Lung (tissue), 11 donors: ENCODE measurements at regions not wholly inside any gene's neighbourhood (a gene's known extent, or its start where the extent isn't known, plus 50 kb on each side); places are given as distances from the start of the nearest gene placed in this dataset.

Source experiments
- ATAC-seq: fragments of 200-7000 bp; cut with Tn5 transposase; one replicate; pipeline ENCODE4 v1.9.1; 2020; ENCODE audit warnings: moderate number of reproducible peaks; ENCODE audit not compliant: insufficient read depth, low FRiP score
- DNase-seq, 3 donors: peaks; one replicate each; pipeline ENCODE4 v3.0.0-alpha.2; 2013 to 2017
- H3K27ac ChIP-seq, 2 donors: one replicate each; pipeline ENCODE4 v1.5.1; 2013; ENCODE audit warnings: mild to moderate bottlenecking in 2 of 2, moderate library complexity in 2 of 2, control low read depth in 1 of 2, inconsistent platforms in 1 of 2, low read depth in 1 of 2, low read length in 1 of 2
- H3K27me3 ChIP-seq, 3 donors: one replicate each; pipeline ENCODE4 v1.5.1; 2013; ENCODE audit warnings: low read length in 2 of 3; ENCODE audit not compliant: control insufficient read depth in 3 of 3, insufficient read depth in 3 of 3
- H3K36me3 ChIP-seq, 4 donors: one replicate each; pipeline ENCODE4 v1.5.1; 2013; ENCODE audit warnings: low read length in 4 of 4, mild to moderate bottlenecking in 1 of 4, moderate library complexity in 1 of 4; ENCODE audit not compliant: control insufficient read depth in 4 of 4, insufficient read depth in 4 of 4
- H3K4me1 ChIP-seq, 5 donors: one replicate each; pipeline ENCODE4 v1.5.1; 2013; ENCODE audit warnings: low read length in 5 of 5, mild to moderate bottlenecking in 2 of 5, moderate library complexity in 1 of 5; ENCODE audit not compliant: control insufficient read depth in 5 of 5, insufficient read depth in 5 of 5
- H3K4me3 ChIP-seq: one replicate; pipeline ENCODE4 v1.5.1; 2013; ENCODE audit warnings: mild to moderate bottlenecking, control low read depth, moderate library complexity
- H3K9ac ChIP-seq, 2 donors: one replicate each; pipeline ENCODE4 v1.5.1; 2013; ENCODE audit warnings: low read length in 2 of 2, control low read depth in 1 of 2; ENCODE audit not compliant: insufficient read depth in 1 of 2
- H3K9me3 ChIP-seq, 4 donors: one replicate each; pipeline ENCODE4 v1.5.1; 2013; ENCODE audit warnings: low read length in 3 of 4, mild to moderate bottlenecking in 1 of 4, moderate library complexity in 1 of 4; ENCODE audit not compliant: control insufficient read depth in 4 of 4, insufficient read depth in 3 of 4
- CTCF ChIP-seq: IDR thresholded peaks from 2 replicates; pipeline ENCODE4 v1.5.1; 2012; ENCODE audit warnings: mild to moderate bottlenecking; ENCODE audit errors: control extremely low read depth, extremely low read depth
- WGBS, 2 donors: extraction: QIAGEN DNeasy Blood & Tissue Kit; methylation state at CpG; one replicate each; pipeline ENCODE4 v1.1.7; 2013; 5-methylcytosine and 5-hydroxymethylcytosine counted together
- donor health status: control.
- donor health status: control.
- donor health status: Bipolar disorder and iron deficiency.
- donor health status: healthy.
- donor health status: DM: yes; HTN: yes; CAD: no.

- no peaks in the 10 kb centered on the region for H3K36me3 ChIP-seq
- DNase-seq (no peak), ATAC-seq (no peak)
- no peaks in the 10 kb centered on the region for H3K9me3 ChIP-seq
- H3K9ac ChIP-seq, result no peak overlapping the region
- no peaks in the 10 kb centered on the region for H3K27me3 ChIP-seq
- 91 to 96% methylated on average over 10 of the region's 10 CpGs for WGBS, 2 donors
- no peak overlapping the region for H3K4me3 ChIP-seq
- H3K4me1 ChIP-seq, result peaks cover 0 to 24% (median 3%) of the 10 kb centered on the region in 5 donors
- TF ChIP-seq CTCF, result no peak
- no peak overlapping the region for H3K27ac ChIP-seq
These were observed 260.8 kb downstream of the UACA start for GRCh38 chr15:70502529-70502928.

GRCh38 chr15:70501849-70502248, 261.5 kb downstream of the UACA start:
- WGBS, 2 donors, result 90 to 91% methylated on average over 4 of the region's 4 CpGs
- no peak overlapping the region for H3K4me3 ChIP-seq
- no peak overlapping the region for H3K9ac ChIP-seq
- no peak for TF ChIP-seq CTCF
- H3K4me1 ChIP-seq, result peaks cover 0 to 22% (median 3%) of the 10 kb centered on the region in 5 donors
- H3K36me3 ChIP-seq, result no peaks in the 10 kb centered on the region
- no peaks in the 10 kb centered on the region for H3K27me3 ChIP-seq
- no peak for ATAC-seq
- H3K27ac ChIP-seq, result no peak overlapping the region
- H3K9me3 ChIP-seq, result no peaks in the 10 kb centered on the region
- no peak for DNase-seq

- Histone ChIP-seq H3K4me1 (peaks cover 0 to 17% (median 3%) of the 10 kb centered on the region in 5 donors), H3K27me3 (no peaks in the 10 kb centered on the region), H3K9ac (no peak overlapping the region), H3K4me3 (no peak overlapping the region), H3K36me3 (no peaks in the 10 kb centered on the region), H3K9me3 (no peaks in the 10 kb centered on the region), H3K27ac (no peak overlapping the region)
- no peak for ATAC-seq
- DNase-seq, result no peak
- TF ChIP-seq CTCF, result no peak
- whole genome bisulfite sequencing, 2 donors, result 84 to 91% methylated on average over 8 of the region's 8 CpGs
These were observed 262.1 kb downstream of the UACA start for GRCh38 chr15:70501121-70501727.

- ATAC-seq (no peak), DNase-seq (no peak)
- no peak overlapping the region for H3K4me3 ChIP-seq
- H3K36me3 ChIP-seq, result no peaks in the 10 kb centered on the region
- H3K4me1 ChIP-seq, result peaks cover 0 to 19% (median 4%) of the 10 kb centered on the region in 5 donors
- no peak overlapping the region for H3K27ac ChIP-seq
- H3K27me3 ChIP-seq, result no peaks in the 10 kb centered on the region
- TF ChIP-seq CTCF, result no peak
- H3K9ac ChIP-seq, result no peak overlapping the region
- WGBS, 2 donors, result 92 to 97% methylated on average over 4 of the region's 4 CpGs
- no peaks in the 10 kb centered on the region for H3K9me3 ChIP-seq
These were observed 263.6 kb downstream of the UACA start for GRCh38 chr15:70499791-70500190.
